GM12872 (cell line): ENCODE measurements at regions not wholly inside any gene's neighbourhood (a gene's known extent, or its start where the extent isn't known, plus 50 kb on each side); places are given as distances from the start of the nearest gene placed in this dataset.

ENCODE experiments used
- TF ChIP-seq, protein P1 (sequence below): IDR thresholded peaks from 3 replicates; pipeline ENCODE4 v1.5.1; 2011; ENCODE audit warnings: low read depth, mild to moderate bottlenecking, low read length, moderate library complexity; ENCODE audit not compliant: insufficient read depth

DNA sequence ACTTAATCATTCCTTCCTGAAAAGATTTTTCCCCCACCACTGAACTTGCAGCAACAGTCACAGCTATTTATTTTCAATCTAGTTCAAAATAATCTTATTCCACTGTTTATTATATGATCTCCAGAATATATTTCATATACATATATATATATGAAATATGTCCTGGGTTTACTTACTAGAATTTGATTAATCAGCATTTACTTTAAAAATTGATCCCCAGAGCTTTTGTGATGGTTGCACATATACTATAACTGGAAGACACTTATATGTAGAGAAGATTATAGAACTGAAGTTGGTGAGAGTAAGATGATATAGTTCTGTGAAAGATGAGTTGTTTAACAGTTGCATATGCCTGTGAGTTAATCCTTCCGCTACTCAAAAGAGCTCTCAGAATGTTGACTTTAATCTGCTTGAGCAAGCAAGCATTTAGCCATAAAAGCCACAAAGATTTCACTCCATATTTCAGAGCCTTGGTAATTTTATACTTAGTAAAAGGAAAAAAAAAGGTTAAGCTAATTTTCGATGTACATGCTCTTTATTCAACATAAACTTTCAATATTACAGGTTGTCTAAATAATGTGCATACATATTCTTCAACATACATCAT, 399.3 kb upstream of the CDH9 start:
- TF ChIP-seq, protein P1, sequence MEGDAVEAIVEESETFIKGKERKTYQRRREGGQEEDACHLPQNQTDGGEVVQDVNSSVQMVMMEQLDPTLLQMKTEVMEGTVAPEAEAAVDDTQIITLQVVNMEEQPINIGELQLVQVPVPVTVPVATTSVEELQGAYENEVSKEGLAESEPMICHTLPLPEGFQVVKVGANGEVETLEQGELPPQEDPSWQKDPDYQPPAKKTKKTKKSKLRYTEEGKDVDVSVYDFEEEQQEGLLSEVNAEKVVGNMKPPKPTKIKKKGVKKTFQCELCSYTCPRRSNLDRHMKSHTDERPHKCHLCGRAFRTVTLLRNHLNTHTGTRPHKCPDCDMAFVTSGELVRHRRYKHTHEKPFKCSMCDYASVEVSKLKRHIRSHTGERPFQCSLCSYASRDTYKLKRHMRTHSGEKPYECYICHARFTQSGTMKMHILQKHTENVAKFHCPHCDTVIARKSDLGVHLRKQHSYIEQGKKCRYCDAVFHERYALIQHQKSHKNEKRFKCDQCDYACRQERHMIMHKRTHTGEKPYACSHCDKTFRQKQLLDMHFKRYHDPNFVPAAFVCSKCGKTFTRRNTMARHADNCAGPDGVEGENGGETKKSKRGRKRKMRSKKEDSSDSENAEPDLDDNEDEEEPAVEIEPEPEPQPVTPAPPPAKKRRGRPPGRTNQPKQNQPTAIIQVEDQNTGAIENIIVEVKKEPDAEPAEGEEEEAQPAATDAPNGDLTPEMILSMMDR, result no peak

DNA sequence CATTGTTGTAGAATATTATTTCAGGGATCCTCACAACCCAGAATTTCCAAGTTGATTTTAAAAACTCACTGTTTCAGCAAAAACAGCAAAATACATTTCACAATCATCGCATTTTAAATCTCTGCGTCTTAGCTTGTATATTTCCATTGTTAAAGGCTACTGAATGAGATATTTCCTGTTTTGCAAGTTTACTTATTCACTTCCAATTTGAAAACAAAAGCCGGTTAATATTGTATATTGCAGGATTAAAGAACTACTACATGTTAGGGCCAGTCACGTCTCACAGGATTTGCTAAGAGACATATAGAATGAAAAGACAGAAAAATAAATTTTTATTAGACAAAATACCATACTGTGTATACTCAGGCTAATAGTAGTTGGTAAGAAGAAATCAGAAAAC, 395.9 kb upstream of the CDH9 start:
- TF ChIP-seq, protein P1, result no peak

DNA sequence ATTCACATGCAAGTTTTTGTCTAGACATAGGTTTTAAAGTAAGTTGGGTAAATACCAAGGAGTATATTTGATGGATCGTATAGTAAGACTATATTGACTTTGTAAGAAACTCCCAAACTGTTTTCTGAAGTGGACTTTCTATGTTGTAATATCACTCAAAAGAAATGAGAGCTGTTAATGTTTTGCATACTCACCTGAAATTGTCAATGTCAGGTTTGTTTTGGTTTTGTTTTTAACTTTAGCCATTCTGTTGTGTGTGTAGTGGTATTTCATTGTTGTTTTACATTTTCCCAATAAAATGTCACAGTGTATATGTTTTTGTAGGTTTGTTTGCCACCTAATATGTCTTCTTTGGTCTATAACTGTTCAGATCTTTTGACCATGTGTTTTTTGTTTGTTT, 375.7 kb upstream of the CDH9 start:
- TF ChIP-seq, protein P1, result no peak

DNA sequence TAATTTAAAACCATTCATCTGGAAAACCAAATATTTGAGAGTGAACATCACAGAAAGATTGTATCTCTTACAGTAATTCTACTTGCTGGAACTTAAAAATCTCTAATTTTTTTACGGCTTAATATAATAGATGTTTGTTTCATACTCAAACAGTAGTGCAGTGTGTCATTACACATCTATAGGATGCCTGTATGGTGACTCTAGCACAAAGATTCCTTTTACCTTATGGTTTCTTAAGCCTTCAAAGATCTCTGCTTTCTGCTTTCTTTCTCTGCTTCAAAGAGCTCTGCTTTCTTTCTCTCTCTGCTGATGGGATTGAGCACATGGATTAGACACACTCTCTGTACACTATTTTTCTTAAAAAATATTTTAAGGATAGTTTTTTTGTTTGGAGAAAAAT, 374.0 kb upstream of the CDH9 start:
- TF ChIP-seq, protein P1, result no peak

DNA sequence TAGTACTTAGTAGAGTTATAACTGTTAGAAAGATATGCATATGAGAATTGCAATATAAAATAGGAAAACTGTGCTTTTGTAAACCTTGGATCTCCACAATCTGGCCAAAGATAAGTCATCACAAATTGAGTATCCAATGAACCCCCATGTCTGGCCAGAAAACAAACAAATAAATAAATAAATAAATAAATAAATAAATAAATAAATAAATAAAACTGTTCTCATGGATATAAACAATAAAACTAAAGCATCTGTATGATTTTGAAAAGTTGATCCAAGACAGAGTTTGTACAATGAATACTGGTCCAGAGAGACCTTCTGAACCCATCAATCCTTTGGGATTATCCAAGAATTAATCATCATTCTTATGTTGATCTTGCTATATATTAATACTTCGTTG, 367.6 kb upstream of the CDH9 start:
- TF ChIP-seq, protein P1, result no peak

DNA sequence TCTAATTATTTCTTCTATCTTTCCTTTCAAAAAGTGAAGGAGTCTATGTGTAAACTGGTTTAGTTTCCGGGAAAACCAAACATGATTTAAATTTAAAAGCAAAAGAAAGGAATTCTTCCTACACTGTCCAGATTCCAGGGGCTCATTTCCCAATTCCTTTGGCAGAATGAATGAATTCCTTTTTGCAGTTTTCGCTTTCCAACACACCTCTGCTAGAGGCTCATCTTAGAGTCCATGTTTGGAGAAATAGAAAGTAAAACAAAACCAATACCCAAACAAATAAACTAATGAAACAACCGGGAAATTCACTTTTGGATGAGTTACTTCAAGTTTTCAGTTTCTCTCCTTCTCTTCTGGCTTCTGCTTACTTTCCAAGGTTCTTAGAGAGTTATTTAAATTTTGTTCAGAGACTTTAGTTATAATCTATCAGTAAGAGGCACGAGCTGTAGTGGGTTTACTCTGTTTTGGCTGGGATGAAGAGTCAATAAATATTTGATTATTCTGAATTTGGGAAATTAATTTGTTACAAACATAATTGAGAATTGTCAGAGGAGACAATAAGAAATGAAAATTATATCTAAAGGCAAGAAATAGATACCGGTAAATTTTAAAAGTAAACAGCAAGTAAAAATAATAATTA, 365.0 kb upstream of the CDH9 start:
- TF ChIP-seq, protein P1, result no peak

DNA sequence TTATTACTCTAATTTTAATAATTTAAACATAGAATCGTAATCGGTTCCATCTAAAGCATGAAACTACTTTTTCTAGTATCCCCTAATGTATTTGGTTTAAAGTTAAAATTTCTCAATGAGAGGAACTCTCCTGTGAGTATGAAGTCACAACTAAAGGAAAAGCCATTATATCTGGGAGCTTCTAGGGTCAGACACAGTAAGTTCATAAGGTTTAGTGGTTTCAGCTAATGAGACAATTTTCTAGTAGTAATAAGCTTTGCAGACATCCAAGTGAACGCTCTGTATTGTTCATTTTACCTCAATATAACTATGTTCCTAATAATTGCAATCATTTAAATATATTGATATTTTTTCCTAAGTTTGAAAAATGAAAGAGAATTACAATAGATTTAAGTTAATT, 364.4 kb upstream of the CDH9 start:
- TF ChIP-seq, protein P1, result no peak
